LNCAP (cell line): ENCODE measurements at regions not wholly inside any gene's neighbourhood (a gene's known extent, or its start where the extent isn't known, plus 50 kb on each side); places are given as distances from the start of the nearest gene placed in this dataset.

Source experiments
- CTCF ChIP-seq: fragments of 450-650 bp; IDR thresholded peaks from 2 replicates; pipeline ENCODE4 v1.5.1; 2017; ENCODE audit warnings: mild to moderate bottlenecking

GRCh38 chr13:107361666-107362065, 793.7 kb upstream of the ARGLU1 start:
- no peak for TF ChIP-seq CTCF

GRCh38 chr13:107360010-107360409, 792.1 kb upstream of the ARGLU1 start:
- no peak for TF ChIP-seq CTCF

- no peak for TF ChIP-seq CTCF
Observed at GRCh38 chr13:107358866-107359265, 790.9 kb upstream of the ARGLU1 start.

- TF ChIP-seq CTCF, result no peak
Observed at GRCh38 chr13:107351305-107351704, 783.4 kb upstream of the ARGLU1 start.

- TF ChIP-seq CTCF, result no peak
Observed at GRCh38 chr13:107348925-107349324, 781.0 kb upstream of the ARGLU1 start.

GRCh38 chr13:107348471-107348870, 780.5 kb upstream of the ARGLU1 start:
- no peak for TF ChIP-seq CTCF

GRCh38 chr13:107347641-107348369, 779.9 kb upstream of the ARGLU1 start:
- no peak for TF ChIP-seq CTCF

- no peak for TF ChIP-seq CTCF
Observed at GRCh38 chr13:107342747-107343146, 774.8 kb upstream of the ARGLU1 start.
